ENCODE measurements at regions not wholly inside any gene's neighbourhood (a gene's known extent, or its start where the extent isn't known, plus 50 kb on each side); places are given as distances from the start of the nearest gene placed in this dataset.
"Not testable (repeated sequence)": the region's sequence is repeated elsewhere in the genome, so short reads cannot be mapped to it uniquely, and the experiment has no call there.

DNA sequence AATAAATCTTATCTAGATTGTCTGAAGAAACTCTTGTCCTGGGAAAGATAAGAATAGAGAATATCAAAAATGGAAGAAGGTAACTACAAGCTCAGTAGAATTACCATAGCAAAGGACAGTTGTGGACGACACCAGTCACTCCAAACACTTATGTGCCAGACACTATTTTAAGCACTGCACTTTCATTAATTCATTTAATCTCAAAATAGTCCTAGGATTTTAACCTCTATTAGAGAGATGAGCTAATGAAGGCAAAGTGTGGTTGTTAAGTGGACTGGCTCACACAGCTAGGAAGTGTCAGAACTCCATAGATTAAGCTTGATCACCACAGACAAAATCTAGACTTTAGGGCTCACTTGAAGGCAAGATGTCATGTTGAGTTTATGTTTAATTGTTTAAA, 168.9 kb downstream of the CDC14C start:
- no peak for DNase-seq (ENCODE audit: low read depth)
- no peak for TF ChIP-seq POLR2A (IDR thresholded peaks at IDR 0.05; ENCODE audit: extremely low read depth, insufficient read length)
- no peak overlapping the region for H3K4me3 ChIP-seq (ENCODE audit: low read depth, low read length)

DNA sequence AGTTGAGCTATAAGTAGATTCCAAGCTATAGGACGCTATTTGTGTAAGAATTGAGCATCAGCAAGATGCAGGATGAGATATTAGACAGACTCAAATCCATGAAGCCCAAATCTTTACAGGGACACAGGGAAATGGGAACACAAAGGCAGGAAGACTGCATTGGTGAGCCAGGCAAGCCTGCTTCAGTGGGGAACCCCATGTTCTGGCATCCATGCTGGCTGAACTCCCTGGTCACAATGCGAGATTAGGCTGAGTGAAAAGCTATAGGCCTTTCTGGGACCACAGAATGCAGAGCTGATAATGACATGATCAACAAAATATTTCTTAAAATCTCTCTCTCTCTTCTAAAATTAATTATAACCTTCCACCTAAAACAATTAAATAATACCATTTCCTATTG, 170.5 kb downstream of the CDC14C start:
- no peak for DNase-seq (ENCODE audit: low read depth)
- H3K4me3 ChIP-seq (ENCODE audit: low read depth, low read length), result no peak overlapping the region
- no peak for TF ChIP-seq POLR2A (IDR thresholded peaks at IDR 0.05; ENCODE audit: extremely low read depth, insufficient read length)
- TF ChIP-seq CTCF (IDR thresholded peaks at IDR 0.05; ENCODE audit: low read depth, low read length), result no peak
- no peak for TF ChIP-seq MYC (IDR thresholded peaks at IDR 0.05; ENCODE audit: low read depth, low read length)
- TF ChIP-seq, protein P1, sequence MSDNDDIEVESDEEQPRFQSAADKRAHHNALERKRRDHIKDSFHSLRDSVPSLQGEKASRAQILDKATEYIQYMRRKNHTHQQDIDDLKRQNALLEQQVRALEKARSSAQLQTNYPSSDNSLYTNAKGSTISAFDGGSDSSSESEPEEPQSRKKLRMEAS (IDR thresholded peaks at IDR 0.05; ENCODE audit: low read depth, low read length), result no peak

DNA sequence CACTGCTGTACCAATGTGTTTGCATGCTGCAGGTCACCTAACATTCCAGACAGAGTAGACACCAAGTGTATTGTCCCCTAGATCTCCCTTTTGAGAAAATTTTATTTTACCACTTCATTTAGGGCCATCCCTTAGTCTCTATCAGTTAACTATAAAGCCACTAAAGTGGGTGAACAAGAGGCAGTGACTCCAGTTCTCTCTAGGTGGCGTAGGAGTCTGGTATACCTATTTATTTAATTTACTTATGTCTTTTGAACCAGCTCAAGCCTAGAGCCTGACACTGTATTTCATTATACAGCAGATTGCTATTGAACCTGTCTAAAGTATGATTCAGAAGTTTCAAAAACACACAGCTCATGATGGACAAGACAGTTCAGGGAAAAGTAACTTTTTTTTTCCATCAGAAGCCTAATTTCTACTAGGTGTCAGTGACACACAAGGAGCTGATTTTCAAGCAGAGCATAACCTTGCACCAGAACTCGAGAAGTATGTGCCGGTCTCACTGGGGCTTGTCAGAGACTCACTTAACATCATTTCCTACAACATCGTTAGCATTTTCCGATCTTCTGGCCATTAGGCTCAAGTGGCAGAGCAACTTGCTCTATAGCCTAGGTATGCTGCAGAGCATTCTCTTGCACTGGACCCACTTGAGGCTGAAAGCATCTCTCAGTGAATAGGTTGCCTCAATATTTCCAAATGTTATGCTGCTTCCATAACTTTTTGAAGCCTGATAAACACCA, 175.4 kb downstream of the CDC14C start:
- no peak overlapping the region for H3K4me3 ChIP-seq (ENCODE audit: low read depth, low read length)
- DNase-seq (ENCODE audit: low read depth), result peak; percentile 28
- peak; percentile 27 for TF ChIP-seq CTCF (IDR thresholded peaks at IDR 0.05; ENCODE audit: low read depth, low read length)
- no peak for TF ChIP-seq POLR2A (IDR thresholded peaks at IDR 0.05; ENCODE audit: extremely low read depth, insufficient read length)

DNA sequence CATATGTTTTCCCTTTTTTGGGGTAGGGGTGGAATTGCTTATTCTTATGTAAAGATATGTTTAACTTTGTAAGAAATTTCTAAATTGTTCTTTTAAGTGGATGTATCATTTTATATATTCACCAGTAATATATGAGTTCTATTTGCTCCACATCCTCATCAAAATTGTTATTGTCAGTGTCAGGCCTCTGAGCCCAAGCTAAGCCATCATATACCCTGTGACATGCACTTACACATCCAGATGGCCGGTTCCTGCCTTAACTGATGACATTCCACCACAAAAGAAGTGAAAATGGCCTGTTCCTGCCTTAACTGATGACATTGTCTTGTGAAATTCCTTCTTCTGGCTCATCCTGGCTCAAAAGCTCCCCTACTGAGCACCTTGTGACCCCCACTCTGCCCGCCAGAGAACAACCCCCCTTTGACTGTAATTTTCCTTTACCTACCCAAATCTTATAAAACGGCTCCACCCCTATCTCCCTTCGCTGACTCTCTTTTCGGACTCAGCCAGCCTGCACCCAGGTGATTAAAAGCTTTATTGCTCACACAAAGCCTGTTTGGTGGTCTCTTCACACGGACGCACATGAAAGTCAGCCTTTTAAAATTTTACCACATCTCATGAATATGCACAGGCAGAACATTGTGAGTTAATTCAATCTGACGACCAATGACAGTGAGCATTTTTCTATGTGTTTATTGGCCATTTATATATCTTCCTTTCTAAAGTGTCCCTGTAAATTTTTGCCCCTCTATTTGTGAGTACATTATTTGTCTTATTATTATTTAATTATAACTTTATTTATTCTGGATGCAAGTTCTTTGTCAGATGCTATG, 176.8 kb downstream of the CDC14C start:
- not testable (repeated sequence) for H3K4me3 ChIP-seq (ENCODE audit: low read depth, low read length); DNase-seq (ENCODE audit: low read depth)

- no peak overlapping the region for H3K4me3 ChIP-seq (ENCODE audit: low read depth, low read length)
- DNase-seq (ENCODE audit: low read depth), result no peak
- TF ChIP-seq POLR2A (IDR thresholded peaks at IDR 0.05; ENCODE audit: extremely low read depth, insufficient read length) (no peak), MYC (IDR thresholded peaks at IDR 0.05; ENCODE audit: low read depth, low read length) (no peak), CTCF (IDR thresholded peaks at IDR 0.05; ENCODE audit: low read depth, low read length) (no peak)
- TF ChIP-seq, protein P1 (IDR thresholded peaks at IDR 0.05; ENCODE audit: low read depth, low read length), result no peak
Measured at GRCh38 chr7:49102411-49102810, 178.1 kb downstream of the CDC14C start.

- no peak overlapping the region for H3K4me3 ChIP-seq (ENCODE audit: low read depth, low read length)
- no peak for TF ChIP-seq CTCF (IDR thresholded peaks at IDR 0.05; ENCODE audit: low read depth, low read length)
- TF ChIP-seq, protein P1 (IDR thresholded peaks at IDR 0.05; ENCODE audit: low read depth, low read length), result no peak
- TF ChIP-seq MYC (IDR thresholded peaks at IDR 0.05; ENCODE audit: low read depth, low read length), result no peak
- TF ChIP-seq POLR2A (IDR thresholded peaks at IDR 0.05; ENCODE audit: extremely low read depth, insufficient read length), result no peak
- no peak for DNase-seq (ENCODE audit: low read depth)
Measured at GRCh38 chr7:49111706-49112105, 187.4 kb downstream of the CDC14C start.

- no peak for DNase-seq (ENCODE audit: low read depth)
- TF ChIP-seq MYC (IDR thresholded peaks at IDR 0.05; ENCODE audit: low read depth, low read length), result no peak
- H3K4me3 ChIP-seq (ENCODE audit: low read depth, low read length), result no peak overlapping the region
Measured at GRCh38 chr7:49112222-49112621, 187.9 kb downstream of the CDC14C start.
